ENCODE measurements at regions not wholly inside any gene's neighbourhood (a gene's known extent, or its start where the extent isn't known, plus 50 kb on each side); places are given as distances from the start of the nearest gene placed in this dataset.
A peak's percentile ranks its signal among the peaks of the same experiment; 100 is the strongest.
"Not testable (repeated sequence)": the region's sequence is repeated elsewhere in the genome, so short reads cannot be mapped to it uniquely, and the experiment has no call there.

GRCh38 chr5:125679522-125679921 is 743.7 kb upstream of the GRAMD2B start:
- DNase-seq (ENCODE audit: low read depth in 1 of 2, low spot score in 1 of 2) (no peak), FAIRE-seq (no peak), ATAC-seq (no peak)
- Histone ChIP-seq H3K4me3 (no peak overlapping the region), H3K27ac (no peak overlapping the region), H3K9me3 (no peaks in the 10 kb centered on the region), H3K4me2 (no peak overlapping the region), H3K4me1 (no peaks in the 10 kb centered on the region)
- POLR2A ChIA-PET = no interaction called here
- 24% methylated on average over 1 of the region's 1 CpG for WGBS (ENCODE audit: missing lambda C conversion rate)
- TF ChIP-seq RARB (CRISPR knock-in tag; IDR thresholded peaks at IDR 0.05) (no peak), FOSL2 (IDR thresholded peaks at IDR 0.05) (no peak), FOSL2 (CRISPR knock-in tag; IDR thresholded peaks at IDR 0.05) (0 out of 2 replicates have a peak, but pooled peaks have one; percentile 10)
- CTCF ChIA-PET = interaction anchor here (1.3 kb wide), 1 partner anchor 12 kb away, joined by 4 read pairs; no protein-coding TSS in a partner anchor

GRCh38 chr5:125683669-125684068 is 739.5 kb upstream of the GRAMD2B start:
- Histone ChIP-seq H3K27ac (no peak overlapping the region), H3K4me1 (no peaks in the 10 kb centered on the region), H3K9me3 (no peaks in the 10 kb centered on the region), H3K4me3 (no peak overlapping the region), H3K4me2 (no peak overlapping the region)
- POLR2A ChIA-PET = no interaction called here
- DNase-seq (ENCODE audit: low read depth in 1 of 2, low spot score in 1 of 2) (no peak), ATAC-seq (no peak), FAIRE-seq (no peak)
- CTCF ChIA-PET = no interaction called here
- TF ChIP-seq PBX3 (IDR thresholded peaks at IDR 0.05) (no peak), ZSCAN20 (CRISPR knock-in tag; IDR thresholded peaks at IDR 0.05) (no peak)

- H3K9me3 ChIP-seq = no peaks in the 10 kb centered on the region
- FAIRE-seq = no peak
These were observed 737.4 kb upstream of the GRAMD2B start for GRCh38 chr5:125685771-125686170.

GRCh38 chr5:125691738-125692530 is 731.3 kb upstream of the GRAMD2B start:
- FAIRE-seq; POLR2A ChIA-PET; H3K4me3 ChIP-seq; H3K27ac ChIP-seq; DNase-seq (ENCODE audit: low read depth in 1 of 2, low spot score in 1 of 2); H3K4me2 ChIP-seq; H3K9me3 ChIP-seq; H3K4me1 ChIP-seq; ATAC-seq: not testable (repeated sequence)
- CTCF ChIA-PET = interaction anchor here (1.4 kb wide), 1 partner anchor 13 kb away, joined by 4 read pairs; no protein-coding TSS in a partner anchor
- 36% methylated on average over 7 of the region's 7 CpGs for WGBS (ENCODE audit: missing lambda C conversion rate)

More at GRCh38 chr5:125685771-125686170, 737.4 kb upstream of the GRAMD2B start:
- no peak for TF ChIP-seq TFCP2L1 (CRISPR knock-in tag; IDR thresholded peaks at IDR 0.05)
- no peak for TF ChIP-seq RNF2 (IDR thresholded peaks at IDR 0.05; ENCODE audit: borderline replicate concordance, low read depth)
- TF ChIP-seq TP53 (CRISPR knock-in tag; IDR thresholded peaks at IDR 0.05) = no peak
- no peak for TF ChIP-seq CBX8 (IDR thresholded peaks at IDR 0.05)
- TF ChIP-seq CTCF (IDR thresholded peaks at IDR 0.05) = no peak
- no peak for TF ChIP-seq REST (IDR thresholded peaks at IDR 0.05)
- TF ChIP-seq POLR2A (IDR thresholded peaks at IDR 0.05; ENCODE audit: low read length) = no peak
- no peak overlapping the region for H3K4me3 ChIP-seq
- no peaks in the 10 kb centered on the region for H3K4me1 ChIP-seq
- H3K27ac ChIP-seq = no peak overlapping the region
- ChIA-PET CTCF (no interaction called here), POLR2A (no interaction called here)
- no peak for DNase-seq (ENCODE audit: low read depth in 1 of 2, low spot score in 1 of 2)
- no peak overlapping the region for H3K4me2 ChIP-seq
- ATAC-seq = no peak
